CD4-positive, alpha-beta T cell (primary cell): ENCODE measurements at regions not wholly inside any gene's neighbourhood (a gene's known extent, or its start where the extent isn't known, plus 50 kb on each side); places are given as distances from the start of the nearest gene placed in this dataset.

ENCODE experiments used
- ATAC-seq: fragments of 200-7000 bp; cut with Tn5 transposase; one replicate; pipeline ENCODE4 v1.10.0; 2022; ENCODE audit warnings: mild to moderate bottlenecking; ENCODE audit not compliant: poor library complexity
- CTCF ChIA-PET: fragments of 350-600 bp; sonication (Branson Sonifier 250); formaldehyde crosslinking; loops from one replicate; lab custom pipeline; 2021; ENCODE audit warnings: antibody characterized with exemption, inconsistent platforms; lab: Charles Lee
- POLR2A ChIA-PET: fragments of 350-600 bp; sonication (Branson Sonifier 250); formaldehyde crosslinking; loops from one replicate; lab custom pipeline; 2021; ENCODE audit warnings: antibody characterized with exemption, inconsistent platforms; lab: Charles Lee
- DNase-seq, 14 experiments: peaks; one replicate each; pipeline ENCODE4 v3.0.0-alpha.2; 2013 to 2020; ENCODE audit warnings: mixed read lengths in 2 of 14
- H3K27ac ChIP-seq, 2 donors: one replicate each; pipeline versions ENCODE4 v1.5.1 to v1.7.0; 2013; ENCODE audit warnings: low read length in 2 of 2, low read depth in 1 of 2, mild to moderate bottlenecking in 1 of 2
- H3K27me3 ChIP-seq, 2 experiments: 1 replicate in 1 of 2; 2 replicates in 1 of 2; pipeline versions ENCODE4 v1.6.1 to v1.7.0; 2013; ENCODE audit warnings: low read length in 2 of 2, control low read depth in 1 of 2, mild to moderate bottlenecking in 1 of 2, moderate library complexity in 1 of 2; ENCODE audit not compliant: insufficient read depth in 2 of 2, control insufficient read depth in 1 of 2
- H3K36me3 ChIP-seq: one replicate; pipeline ENCODE4 v1.6.1; 2013; ENCODE audit warnings: low read length, control low read depth; ENCODE audit not compliant: insufficient read depth
- H3K4me1 ChIP-seq: one replicate; pipeline ENCODE4 v1.6.1; 2013; ENCODE audit warnings: low read length, control low read depth; ENCODE audit not compliant: insufficient read depth
- H3K4me3 ChIP-seq: one replicate; pipeline ENCODE4 v1.5.1; 2013; ENCODE audit warnings: mild to moderate bottlenecking, low read length, moderate library complexity
- H3K9me3 ChIP-seq, 2 experiments: 1 replicate in 1 of 2; 2 replicates in 1 of 2; pipeline versions ENCODE4 v1.6.1 to v1.7.0; 2013; ENCODE audit warnings: low read length in 2 of 2, mild to moderate bottlenecking in 2 of 2, control low read depth in 1 of 2, moderate library complexity in 1 of 2; ENCODE audit not compliant: control insufficient read depth in 1 of 2, insufficient read depth in 1 of 2
- H3K27ac Mint-ChIP-seq: one replicate; pipeline ENCODE4 v1.8.0; 2020; ENCODE audit warnings: mixed read lengths
- H3K27me3 Mint-ChIP-seq: one replicate; pipeline ENCODE4 v1.8.0; 2021; ENCODE audit warnings: mixed read lengths
- H3K36me3 Mint-ChIP-seq: one replicate; pipeline ENCODE4 v1.8.0; 2021; ENCODE audit warnings: low read depth, mixed read lengths
- H3K4me1 Mint-ChIP-seq: one replicate; pipeline ENCODE4 v1.8.0; 2021; ENCODE audit warnings: low read depth, mixed read lengths
- H3K4me3 Mint-ChIP-seq: one replicate; pipeline ENCODE4 v1.8.0; 2020; ENCODE audit warnings: mild to moderate bottlenecking, mixed read lengths
- H3K9me3 Mint-ChIP-seq: one replicate; pipeline ENCODE4 v1.8.0; 2020; ENCODE audit warnings: mixed read lengths
- CTCF ChIP-seq: fragments of 200-600 bp; IDR thresholded peaks from one replicate; pipeline ENCODE4 v1.8.0; 2022; ENCODE audit warnings: antibody characterized with exemption, mild to moderate bottlenecking
- intact Hi-C, 2 experiments: fragments of 100-400 bp; cut with DNase I in 1 of 2; cut with micrococcal nuclease in 1 of 2; formaldehyde crosslinking; loops; one replicate each; pipeline versions ENCODE4 v1.15.1 to v1.9.0; 2023 to 2025; cut with DNase I, micrococcal nuclease

- peaks cover 0 to 5% of the 10 kb centered on the region in 2 experiments for H3K27me3 ChIP-seq
- ATAC-seq = no peak
Measured at GRCh38 chr12:88982694-88983093, 369.6 kb downstream of the DUSP6 start.

GRCh38 chr12:88977115-88977514 lies 375.2 kb downstream of the DUSP6 start:
- Histone ChIP-seq H3K4me1 (no peaks in the 10 kb centered on the region), H3K9me3 (no peaks in the 10 kb centered on the region), H3K27ac (no peak overlapping the region), H3K27me3 (peaks cover 0 to 5% of the 10 kb centered on the region in 2 experiments), H3K4me3 (no peak overlapping the region), H3K36me3 (no peaks in the 10 kb centered on the region)
- no peak overlapping the region for H3K27ac Mint-ChIP-seq
- ATAC-seq (no peak), DNase-seq (no peak)
- H3K9me3 Mint-ChIP-seq = no peaks in the 10 kb centered on the region
- H3K4me1 Mint-ChIP-seq = no peaks in the 10 kb centered on the region
- intact Hi-C loops = no loop called here
- H3K4me3 Mint-ChIP-seq = no peak overlapping the region
- CTCF ChIA-PET = no interaction called here
- POLR2A ChIA-PET = no interaction called here
- peaks cover 5% of the 10 kb centered on the region for H3K27me3 Mint-ChIP-seq
- no peak for TF ChIP-seq CTCF
- H3K36me3 Mint-ChIP-seq = no peaks in the 10 kb centered on the region

More at GRCh38 chr12:88982694-88983093, 369.6 kb downstream of the DUSP6 start:
- TF ChIP-seq CTCF = no peak
- Mint-ChIP-seq H3K9me3 (no peaks in the 10 kb centered on the region), H3K4me1 (no peaks in the 10 kb centered on the region), H3K27me3 (peaks cover 17% of the 10 kb centered on the region), H3K27ac (no peak overlapping the region), H3K36me3 (no peaks in the 10 kb centered on the region), H3K4me3 (no peak overlapping the region)
- no peak for DNase-seq
- POLR2A ChIA-PET = no interaction called here
- no peak overlapping the region for H3K4me3 ChIP-seq
- intact Hi-C loops = no loop called here
- no peak overlapping the region for H3K27ac ChIP-seq
- no peaks in the 10 kb centered on the region for H3K4me1 ChIP-seq
- no peaks in the 10 kb centered on the region for H3K36me3 ChIP-seq
- H3K9me3 ChIP-seq = no peaks in the 10 kb centered on the region
- CTCF ChIA-PET = no interaction called here

GRCh38 chr12:88973998-88974397 lies 378.3 kb downstream of the DUSP6 start:
- Mint-ChIP-seq H3K27me3 (peaks cover 2% of the 10 kb centered on the region), H3K9me3 (no peaks in the 10 kb centered on the region), H3K4me3 (no peak overlapping the region), H3K27ac (no peak overlapping the region), H3K4me1 (no peaks in the 10 kb centered on the region), H3K36me3 (no peaks in the 10 kb centered on the region)
- Histone ChIP-seq H3K36me3 (no peaks in the 10 kb centered on the region), H3K9me3 (no peaks in the 10 kb centered on the region), H3K27ac (no peak overlapping the region), H3K4me1 (no peaks in the 10 kb centered on the region), H3K27me3 (peaks cover 0 to 5% of the 10 kb centered on the region in 2 experiments), H3K4me3 (no peak overlapping the region)
- no peak for ATAC-seq
- DNase-seq = no peak
- TF ChIP-seq CTCF = no peak
- ChIA-PET CTCF (interaction anchor here (1.1 kb wide), 1 partner anchor 78 kb away, joined by 3 read pairs; no protein-coding TSS in a partner anchor), POLR2A (no interaction called here)
- intact Hi-C loops = no loop called here
